ENCODE measurements at regions not wholly inside any gene's neighbourhood (a gene's known extent, or its start where the extent isn't known, plus 50 kb on each side); places are given as distances from the start of the nearest gene placed in this dataset.

DNA sequence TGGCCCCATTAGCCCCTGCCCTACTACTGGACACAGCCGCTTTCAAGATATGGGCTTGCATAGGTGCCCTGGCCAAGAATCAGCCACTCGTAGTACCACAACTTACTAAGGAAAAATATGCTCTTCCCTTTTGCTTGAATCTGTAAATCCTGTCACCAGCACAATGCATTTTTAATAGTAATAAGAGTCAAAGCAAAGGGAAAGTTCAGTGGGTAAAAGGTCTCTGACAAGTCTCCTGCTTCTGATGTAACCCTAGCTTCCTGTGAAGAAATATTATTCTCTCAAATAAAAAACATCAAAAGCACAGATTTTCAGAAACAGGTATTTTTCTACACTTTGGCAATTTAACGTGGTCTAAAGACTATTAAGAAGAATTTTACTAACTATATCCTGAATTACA is 373.8 kb downstream of the GJA1 start:
- Mint-ChIP-seq H3K9me3 (no peaks in the 10 kb centered on the region), H3K36me3 (no peaks in the 10 kb centered on the region), H3K4me1 (peaks cover 4% of the 10 kb centered on the region), H3K27ac (no peak overlapping the region), H3K27me3 (no peaks in the 10 kb centered on the region), H3K4me3 (no peak overlapping the region)

DNA sequence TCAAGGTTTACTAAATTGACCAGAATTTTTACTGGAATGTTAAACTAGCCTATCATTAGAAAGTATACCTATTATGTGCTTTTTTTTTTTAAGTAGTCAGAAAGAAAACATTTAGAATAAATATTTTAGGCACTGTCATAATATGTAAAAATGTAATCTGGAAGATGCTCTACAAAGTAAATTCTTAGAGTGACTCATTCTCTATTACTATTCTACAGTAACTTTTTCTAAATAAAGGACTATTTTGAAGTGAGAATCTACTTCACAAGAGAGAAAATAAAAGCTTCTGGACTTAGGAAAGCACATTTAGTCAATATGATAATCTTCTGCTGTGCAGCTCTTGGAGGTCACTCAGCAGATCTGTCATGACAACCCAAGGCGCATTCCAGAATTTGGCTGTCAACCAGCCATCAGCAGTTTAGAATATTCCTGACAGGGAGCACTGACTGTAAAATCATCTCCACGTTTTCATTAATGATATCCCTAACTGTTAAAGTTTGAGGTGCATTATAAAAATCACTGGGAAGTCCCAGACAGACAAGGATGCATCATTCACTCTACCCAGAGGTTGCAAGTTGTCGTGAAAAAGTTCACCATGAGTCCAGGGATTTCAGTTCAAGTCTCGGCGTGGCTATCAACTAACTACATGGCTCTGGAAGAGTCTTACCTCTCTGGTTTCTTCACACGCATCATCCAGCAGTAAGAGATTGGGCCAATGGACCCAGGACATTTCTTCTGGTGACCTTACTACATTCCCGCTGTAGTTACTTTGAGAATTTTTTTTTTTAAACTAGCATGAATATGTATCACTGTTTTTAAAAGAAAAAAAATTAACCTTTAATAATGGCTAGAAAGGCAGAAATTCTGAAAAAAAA is 374.9 kb downstream of the GJA1 start:
- H3K4me1 Mint-ChIP-seq, result peaks cover 4% of the 10 kb centered on the region
- H3K27ac Mint-ChIP-seq, result no peak overlapping the region
- H3K4me3 Mint-ChIP-seq, result no peak overlapping the region
- H3K36me3 Mint-ChIP-seq, result no peaks in the 10 kb centered on the region
- H3K27me3 Mint-ChIP-seq, result no peaks in the 10 kb centered on the region
- H3K9me3 Mint-ChIP-seq, result no peaks in the 10 kb centered on the region

- no peak overlapping the region for H3K4me3 Mint-ChIP-seq
- H3K4me1 Mint-ChIP-seq, result peaks cover 4% of the 10 kb centered on the region
- H3K27me3 Mint-ChIP-seq, result no peaks in the 10 kb centered on the region
- H3K36me3 Mint-ChIP-seq, result no peaks in the 10 kb centered on the region
- H3K27ac Mint-ChIP-seq, result no peak overlapping the region
- H3K9me3 Mint-ChIP-seq, result no peaks in the 10 kb centered on the region
Measured at GRCh38 chr6:121811106-121811505, 375.7 kb downstream of the GJA1 start.

DNA sequence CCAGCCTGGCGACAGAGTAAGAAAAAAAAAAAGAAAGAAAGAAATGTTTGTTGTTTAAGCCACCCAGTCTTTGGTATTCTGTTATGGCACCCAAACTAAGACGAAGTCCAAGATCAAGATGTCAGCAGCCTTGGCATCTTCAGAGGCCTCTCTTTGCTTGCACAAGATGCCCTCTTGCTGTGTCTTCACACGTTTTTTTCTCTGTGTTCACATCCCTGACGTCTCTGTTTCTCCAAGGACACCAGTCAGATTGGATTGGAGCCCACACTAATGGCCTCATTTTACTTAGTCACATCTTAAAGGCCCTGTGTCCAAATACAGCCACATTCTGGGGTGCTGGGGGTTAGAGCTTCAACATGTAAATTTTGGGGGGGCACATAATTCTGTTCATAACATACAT is 380.9 kb downstream of the GJA1 start:
- Mint-ChIP-seq H3K36me3 (no peaks in the 10 kb centered on the region), H3K27me3 (no peaks in the 10 kb centered on the region), H3K4me3 (no peak overlapping the region), H3K27ac (no peak overlapping the region), H3K9me3 (peaks cover 16% of the 10 kb centered on the region), H3K4me1 (no peaks in the 10 kb centered on the region)

- no peak overlapping the region for H3K27ac Mint-ChIP-seq
- no peaks in the 10 kb centered on the region for H3K36me3 Mint-ChIP-seq
- H3K9me3 Mint-ChIP-seq, result peaks cover 16% of the 10 kb centered on the region
- no peaks in the 10 kb centered on the region for H3K4me1 Mint-ChIP-seq
- no peaks in the 10 kb centered on the region for H3K27me3 Mint-ChIP-seq
- H3K4me3 Mint-ChIP-seq, result no peak overlapping the region
Measured at GRCh38 chr6:121816906-121817540, 381.6 kb downstream of the GJA1 start.

DNA sequence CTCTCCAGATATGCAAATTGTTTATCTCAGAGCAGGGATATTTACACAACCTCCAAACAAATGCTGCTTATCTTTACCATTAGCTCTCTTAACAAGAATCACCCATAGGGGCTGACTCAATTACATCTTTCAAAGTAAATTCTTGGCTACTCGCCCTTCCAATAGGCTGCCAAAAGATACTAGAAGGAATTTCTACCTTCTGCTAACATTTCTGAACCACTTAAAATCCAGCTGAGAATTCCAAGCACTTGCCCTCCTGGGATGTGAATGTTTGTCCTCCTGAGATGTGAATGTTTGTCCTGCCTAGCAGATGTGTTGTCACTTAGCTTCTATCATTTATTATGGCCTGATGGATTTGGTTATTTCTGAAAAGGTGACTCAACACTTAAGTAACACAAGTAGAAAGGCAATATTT is 388.0 kb downstream of the GJA1 start:
- Mint-ChIP-seq H3K27me3 (no peaks in the 10 kb centered on the region), H3K27ac (no peak overlapping the region), H3K4me3 (no peak overlapping the region), H3K36me3 (no peaks in the 10 kb centered on the region), H3K4me1 (no peaks in the 10 kb centered on the region), H3K9me3 (peaks cover 16% of the 10 kb centered on the region)

DNA sequence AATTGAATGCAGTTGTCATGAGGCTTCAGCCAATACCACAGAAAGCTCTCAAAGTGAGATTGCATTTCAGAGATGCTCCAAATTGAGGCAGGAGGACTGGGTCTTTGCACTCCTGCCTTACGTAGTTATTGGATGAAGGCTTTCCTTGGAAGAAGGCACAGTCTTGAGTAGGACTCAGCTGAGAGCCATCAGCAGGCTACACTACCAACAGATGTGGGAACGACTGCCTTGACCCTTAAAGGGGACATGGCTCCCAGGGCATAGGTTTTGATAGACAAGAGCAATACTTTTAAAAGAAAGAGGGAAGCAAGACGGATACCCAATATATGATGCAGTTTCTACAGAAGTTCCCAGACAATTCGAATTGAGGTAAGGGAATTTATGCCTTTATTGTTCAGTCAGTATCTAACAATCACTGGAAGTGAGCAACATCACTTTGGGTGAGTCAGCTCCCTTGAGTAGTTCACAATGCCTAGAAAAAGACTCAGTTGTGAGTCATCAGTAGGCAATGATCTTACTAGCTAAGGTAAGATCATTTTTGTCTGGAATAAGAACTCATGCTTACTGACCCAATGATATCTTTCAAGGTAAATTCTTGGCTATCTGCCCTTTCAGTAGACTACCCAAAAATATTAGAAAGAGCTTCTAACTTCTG is 390.8 kb downstream of the GJA1 start:
- Mint-ChIP-seq H3K4me3 (no peak overlapping the region), H3K9me3 (no peaks in the 10 kb centered on the region), H3K27me3 (no peaks in the 10 kb centered on the region), H3K36me3 (no peaks in the 10 kb centered on the region), H3K27ac (no peak overlapping the region), H3K4me1 (peaks cover 3% of the 10 kb centered on the region)

- Mint-ChIP-seq H3K27me3 (no peaks in the 10 kb centered on the region), H3K36me3 (no peaks in the 10 kb centered on the region), H3K4me3 (no peak overlapping the region), H3K27ac (no peak overlapping the region), H3K9me3 (no peaks in the 10 kb centered on the region), H3K4me1 (peaks cover 3% of the 10 kb centered on the region)
Measured at GRCh38 chr6:121828146-121828886, 392.9 kb downstream of the GJA1 start.

GRCh38 chr6:121830736-121831135 is 395.3 kb downstream of the GJA1 start:
- Mint-ChIP-seq H3K36me3 (no peaks in the 10 kb centered on the region), H3K27ac (no peak overlapping the region), H3K9me3 (no peaks in the 10 kb centered on the region), H3K27me3 (no peaks in the 10 kb centered on the region), H3K4me1 (peaks cover 3% of the 10 kb centered on the region), H3K4me3 (no peak overlapping the region)

- Mint-ChIP-seq H3K36me3 (peaks cover 2% of the 10 kb centered on the region), H3K9me3 (no peaks in the 10 kb centered on the region), H3K4me1 (peaks cover 12% of the 10 kb centered on the region), H3K27me3 (no peaks in the 10 kb centered on the region), H3K4me3 (no peak overlapping the region), H3K27ac (no peak overlapping the region)
Measured at GRCh38 chr6:121835662-121836061, 400.2 kb downstream of the GJA1 start.

- Mint-ChIP-seq H3K4me3 (no peak overlapping the region), H3K36me3 (peaks cover 2% of the 10 kb centered on the region), H3K27me3 (no peaks in the 10 kb centered on the region), H3K9me3 (no peaks in the 10 kb centered on the region), H3K27ac (no peak overlapping the region), H3K4me1 (peaks cover 12% of the 10 kb centered on the region)
Measured at GRCh38 chr6:121837545-121838229, 402.2 kb downstream of the GJA1 start.

GRCh38 chr6:121838842-121839241 is 403.4 kb downstream of the GJA1 start:
- H3K27ac Mint-ChIP-seq, result no peak overlapping the region
- no peaks in the 10 kb centered on the region for H3K9me3 Mint-ChIP-seq
- peaks cover 2% of the 10 kb centered on the region for H3K36me3 Mint-ChIP-seq
- H3K4me3 Mint-ChIP-seq, result no peak overlapping the region
- peaks cover 12% of the 10 kb centered on the region for H3K4me1 Mint-ChIP-seq
- no peaks in the 10 kb centered on the region for H3K27me3 Mint-ChIP-seq

- no peaks in the 10 kb centered on the region for H3K27me3 Mint-ChIP-seq
- no peak overlapping the region for H3K4me3 Mint-ChIP-seq
- H3K27ac Mint-ChIP-seq, result no peak overlapping the region
- H3K4me1 Mint-ChIP-seq, result peaks cover 17% of the 10 kb centered on the region
- H3K36me3 Mint-ChIP-seq, result peaks cover 2% of the 10 kb centered on the region
- H3K9me3 Mint-ChIP-seq, result no peaks in the 10 kb centered on the region
Measured at GRCh38 chr6:121839896-121840295, 404.4 kb downstream of the GJA1 start.

DNA sequence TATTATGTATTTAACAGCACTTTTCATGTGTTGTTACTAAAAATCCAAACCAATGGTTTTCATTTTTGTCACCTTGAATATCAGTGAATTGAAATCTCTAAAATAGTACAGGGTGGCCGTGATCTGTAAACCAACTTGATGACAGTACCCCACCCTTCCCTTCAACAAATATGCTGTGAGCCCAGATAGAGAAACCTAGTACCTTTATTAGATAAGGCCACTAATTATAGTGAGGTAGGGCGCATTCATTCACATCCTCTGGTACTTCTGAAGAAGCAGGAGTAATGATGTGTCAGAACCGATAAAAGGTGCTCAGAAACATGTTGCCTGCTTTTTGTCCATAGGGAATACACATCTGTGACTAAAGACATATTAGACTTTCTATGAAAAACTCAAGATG is 409.5 kb downstream of the GJA1 start:
- Mint-ChIP-seq H3K27ac (no peak overlapping the region), H3K4me3 (no peak overlapping the region), H3K36me3 (no peaks in the 10 kb centered on the region), H3K27me3 (no peaks in the 10 kb centered on the region), H3K9me3 (no peaks in the 10 kb centered on the region), H3K4me1 (peaks cover 25% of the 10 kb centered on the region)

Measured in activated naive CD4-positive, alpha-beta T cell treated with anti-CD3 and anti-CD28 coated beads, Interleukin-2, amount 50 U/mL, for 24 hours (primary cell).